PC-3 (cell line): ENCODE measurements at regions not wholly inside any gene's neighbourhood (a gene's known extent, or its start where the extent isn't known, plus 50 kb on each side); places are given as distances from the start of the nearest gene placed in this dataset.
A peak's percentile ranks its signal among the peaks of the same experiment; 100 is the strongest.

Experiments used
- ATAC-seq: fragments of 200-7000 bp; cut with Tn5 transposase; 2 replicates; pipeline ENCODE4 v1.9.1; 2020; ENCODE audit warnings: mild to moderate bottlenecking, moderate library complexity
- BruUV-seq: library from RNA; stranded (reverse); fragments of 400-500 nt; replicated peaks from 2 replicates; lab custom pipeline; 2021; lab: Mats Ljungman, UMichigan
- CTCF ChIA-PET: fragments of 300-600 bp; sonication (Branson Sonifier 250); formaldehyde crosslinking; loops from one replicate; lab custom pipeline; 2022; ENCODE audit warnings: antibody characterized with exemption; lab: Charles Lee
- POLR2A ChIA-PET: fragments of 300-600 bp; sonication (Branson Sonifier 250); formaldehyde crosslinking; loops from one replicate; lab custom pipeline; 2022; ENCODE audit warnings: antibody characterized with exemption; ENCODE audit not compliant: unreplicated experiment; lab: Charles Lee
- DNase-seq: peaks from one replicate; pipeline ENCODE4 v3.0.0-alpha.2; 2015
- H2AFZ ChIP-seq: fragments of 300-600 bp; sonication (generic); 2 replicates; pipeline ENCODE4 v1.6.0; 2016; ENCODE audit warnings: antibody characterized with exemption, low read length
- H3F3A ChIP-seq: fragments of 300-600 bp; sonication (generic); one replicate; pipeline ENCODE4 v1.6.0; 2017; ENCODE audit warnings: antibody characterized with exemption, low read length, control low read depth, mild to moderate bottlenecking; ENCODE audit not compliant: unreplicated experiment
- H3K27ac ChIP-seq: fragments of 300-600 bp; sonication (generic); 2 replicates; pipeline ENCODE4 v1.5.1; 2016; ENCODE audit warnings: mild to moderate bottlenecking, low read length
- H3K27me3 ChIP-seq: fragments of 300-600 bp; sonication (generic); 2 replicates; pipeline ENCODE4 v1.6.1; 2016; ENCODE audit warnings: low read length, mixed read lengths
- H3K36me3 ChIP-seq: fragments of 300-600 bp; sonication (generic); 2 replicates; pipeline ENCODE4 v1.6.1; 2016; ENCODE audit warnings: low read depth, mixed run types, low read length, mixed read lengths
- H3K4me1 ChIP-seq: fragments of 300-600 bp; sonication (generic); 2 replicates; pipeline ENCODE4 v1.5.1; 2016; ENCODE audit warnings: low read length; ENCODE audit not compliant: insufficient read depth
- H3K4me2 ChIP-seq: fragments of 300-600 bp; sonication (generic); 2 replicates; pipeline ENCODE4 v1.6.0; 2016; ENCODE audit warnings: low read length
- H3K4me3 ChIP-seq: fragments of 300-600 bp; sonication (generic); 2 replicates; pipeline ENCODE4 v1.5.1; 2016; ENCODE audit warnings: mild to moderate bottlenecking, low read length, mixed read lengths
- H3K79me2 ChIP-seq: fragments of 300-600 bp; sonication (generic); 2 replicates; pipeline ENCODE4 v1.6.1; 2017; ENCODE audit warnings: low read length, mixed read lengths
- H3K9ac ChIP-seq: fragments of 300-600 bp; sonication (generic); 2 replicates; pipeline ENCODE4 v1.6.0; 2016; ENCODE audit warnings: mild to moderate bottlenecking, low read length
- H3K9me2 ChIP-seq: fragments of 300-600 bp; sonication (generic); replicated peaks from 2 replicates; pipeline ENCODE4 v1.6.1; 2016; ENCODE audit warnings: mixed run types, low read length, mixed read lengths
- H3K9me3 ChIP-seq: fragments of 300-600 bp; sonication (generic); 2 replicates; pipeline ENCODE4 v1.6.1; 2016; ENCODE audit warnings: low read length, mixed read lengths
- H4K20me1 ChIP-seq: fragments of 300-600 bp; sonication (generic); 2 replicates; pipeline ENCODE4 v1.6.1; 2016; ENCODE audit warnings: low read length, mixed read lengths
- EZH2 ChIP-seq: fragments of 300-600 bp; sonication (generic); IDR thresholded peaks from one replicate; pipeline ENCODE4 v1.6.1; 2017; ENCODE audit warnings: antibody characterized with exemption, mild to moderate bottlenecking, low read length; ENCODE audit not compliant: unreplicated experiment
- EZH2phosphoT487 ChIP-seq: fragments of 300-600 bp; sonication (generic); IDR thresholded peaks from 2 replicates; pipeline ENCODE4 v1.6.1; 2018; ENCODE audit warnings: mild to moderate bottlenecking, antibody characterized with exemption, low read length, borderline replicate concordance
- intact Hi-C: fragments of 100-400 bp; cut with micrococcal nuclease; formaldehyde crosslinking; loops from 2 replicates; pipeline ENCODE4 v1.9.0; 2023
- TF ChIP-seq, protein P1 (sequence below): fragments of 300-600 bp; sonication (generic); conservative IDR thresholded peaks from 2 replicates; pipeline ENCODE4 v1.5.1; 2017; ENCODE audit warnings: antibody characterized with exemption, low read depth, mild to moderate bottlenecking, low read length

DNA sequence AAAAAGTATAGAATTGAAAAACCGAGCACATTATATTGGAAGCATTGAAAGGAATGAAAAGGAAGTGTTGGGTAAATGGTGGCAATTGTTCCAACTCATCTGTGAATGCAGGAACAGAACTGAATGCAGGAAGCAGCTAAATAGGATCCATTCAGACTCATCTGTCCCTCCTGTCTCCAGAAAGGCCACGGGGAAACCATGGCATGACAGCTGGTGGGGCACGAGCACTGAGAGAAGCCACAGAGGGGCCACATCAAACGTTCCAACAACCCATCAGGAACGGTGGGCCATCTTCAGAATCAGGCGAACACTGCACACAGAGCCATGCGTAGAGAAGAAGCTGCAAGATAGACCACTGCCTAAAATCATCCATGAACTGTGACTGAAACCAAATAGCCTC, 138.5 kb upstream of the SLC35G4 start:
- Histone ChIP-seq H3K9me2 (no peaks in the 10 kb centered on the region), H3K4me3 (no peak overlapping the region), H2AFZ (no peak overlapping the region), H3K4me1 (no peaks in the 10 kb centered on the region), H3K27ac (no peak overlapping the region), H4K20me1 (no peaks in the 10 kb centered on the region), H3K9me3 (no peaks in the 10 kb centered on the region), H3K79me2 (no peaks in the 10 kb centered on the region), H3F3A (no peaks in the 10 kb centered on the region), H3K27me3 (peaks cover 56% of the 10 kb centered on the region), H3K4me2 (no peak overlapping the region), H3K36me3 (no peaks in the 10 kb centered on the region), H3K9ac (no peak overlapping the region)
- ChIA-PET CTCF (no interaction called here), POLR2A (no interaction called here)
- TF ChIP-seq EZH2phosphoT487 = no peak
- TF ChIP-seq, protein P1, sequence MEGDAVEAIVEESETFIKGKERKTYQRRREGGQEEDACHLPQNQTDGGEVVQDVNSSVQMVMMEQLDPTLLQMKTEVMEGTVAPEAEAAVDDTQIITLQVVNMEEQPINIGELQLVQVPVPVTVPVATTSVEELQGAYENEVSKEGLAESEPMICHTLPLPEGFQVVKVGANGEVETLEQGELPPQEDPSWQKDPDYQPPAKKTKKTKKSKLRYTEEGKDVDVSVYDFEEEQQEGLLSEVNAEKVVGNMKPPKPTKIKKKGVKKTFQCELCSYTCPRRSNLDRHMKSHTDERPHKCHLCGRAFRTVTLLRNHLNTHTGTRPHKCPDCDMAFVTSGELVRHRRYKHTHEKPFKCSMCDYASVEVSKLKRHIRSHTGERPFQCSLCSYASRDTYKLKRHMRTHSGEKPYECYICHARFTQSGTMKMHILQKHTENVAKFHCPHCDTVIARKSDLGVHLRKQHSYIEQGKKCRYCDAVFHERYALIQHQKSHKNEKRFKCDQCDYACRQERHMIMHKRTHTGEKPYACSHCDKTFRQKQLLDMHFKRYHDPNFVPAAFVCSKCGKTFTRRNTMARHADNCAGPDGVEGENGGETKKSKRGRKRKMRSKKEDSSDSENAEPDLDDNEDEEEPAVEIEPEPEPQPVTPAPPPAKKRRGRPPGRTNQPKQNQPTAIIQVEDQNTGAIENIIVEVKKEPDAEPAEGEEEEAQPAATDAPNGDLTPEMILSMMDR = no peak
- TF ChIP-seq EZH2 = no peak
- intact Hi-C loops = no loop called here
- no TSS peak for BruUV-seq
- no peak for DNase-seq
- ATAC-seq = no peak

DNA sequence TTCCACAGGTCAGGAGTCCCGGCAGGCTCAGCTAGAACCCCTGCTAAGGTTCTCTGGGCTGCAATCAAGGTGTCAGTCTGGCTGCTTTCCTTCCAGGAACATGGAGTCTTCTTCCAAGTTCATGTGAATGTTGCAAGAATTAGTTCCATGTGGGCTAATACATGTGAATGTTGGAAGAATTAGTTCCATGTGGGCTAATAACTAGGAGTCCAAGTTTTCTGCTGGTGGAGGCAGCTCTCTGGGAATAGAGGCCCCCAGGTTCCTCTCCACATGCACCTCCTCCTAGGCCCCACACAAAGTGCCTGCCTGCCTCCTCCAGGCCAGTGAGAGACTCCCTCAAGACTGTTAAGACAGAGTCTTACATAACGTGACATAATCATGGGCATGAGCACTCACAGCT, 140.8 kb upstream of the SLC35G4 start:
- no peak overlapping the region for H2AFZ ChIP-seq
- H3K79me2 ChIP-seq = no peaks in the 10 kb centered on the region
- H3K4me1 ChIP-seq = no peaks in the 10 kb centered on the region
- BruUV-seq = no TSS peak
- H3K4me3 ChIP-seq = no peak overlapping the region
- H3F3A ChIP-seq = no peaks in the 10 kb centered on the region
- H4K20me1 ChIP-seq = no peaks in the 10 kb centered on the region
- H3K27ac ChIP-seq = no peak overlapping the region
- TF ChIP-seq EZH2 (no peak), EZH2phosphoT487 (no peak)
- TF ChIP-seq, protein P1 = no peak
- CTCF ChIA-PET = no interaction called here
- intact Hi-C loops = no loop called here
- POLR2A ChIA-PET = no interaction called here
- DNase-seq (no peak), ATAC-seq (no peak)
- no peak overlapping the region for H3K9ac ChIP-seq
- H3K36me3 ChIP-seq = no peaks in the 10 kb centered on the region
- H3K9me2 ChIP-seq = no peaks in the 10 kb centered on the region
- H3K27me3 ChIP-seq = peaks cover 65% of the 10 kb centered on the region
- H3K9me3 ChIP-seq = no peaks in the 10 kb centered on the region
- H3K4me2 ChIP-seq = no peak overlapping the region

DNA sequence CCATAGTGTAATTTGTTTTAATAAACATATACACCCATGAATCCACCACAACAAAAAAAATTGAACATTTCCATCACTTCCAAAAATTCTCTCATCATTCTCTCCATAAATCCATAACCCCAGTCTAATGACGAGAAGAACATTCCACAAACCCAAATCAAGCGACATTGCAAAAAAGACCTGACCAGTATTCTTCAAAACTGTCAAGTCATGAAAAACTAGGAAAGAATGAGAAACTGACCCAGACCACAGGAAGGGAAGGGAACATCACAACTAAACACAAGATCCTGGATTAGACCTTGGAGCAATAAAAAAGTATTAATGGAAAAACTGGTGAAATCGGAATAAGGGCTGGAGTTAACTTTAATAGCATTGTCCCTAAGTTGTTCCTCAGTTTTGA, 141.3 kb upstream of the SLC35G4 start:
- Histone ChIP-seq H3F3A (no peaks in the 10 kb centered on the region), H4K20me1 (no peaks in the 10 kb centered on the region), H3K4me3 (no peak overlapping the region), H3K27me3 (peaks cover 65% of the 10 kb centered on the region), H3K9ac (no peak overlapping the region), H3K4me2 (no peak overlapping the region), H2AFZ (no peak overlapping the region), H3K9me2 (no peaks in the 10 kb centered on the region), H3K4me1 (no peaks in the 10 kb centered on the region), H3K27ac (no peak overlapping the region), H3K79me2 (no peaks in the 10 kb centered on the region), H3K36me3 (no peaks in the 10 kb centered on the region), H3K9me3 (no peaks in the 10 kb centered on the region)
- ChIA-PET POLR2A (no interaction called here), CTCF (no interaction called here)
- BruUV-seq = no TSS peak
- no peak for DNase-seq
- intact Hi-C loops = no loop called here
- ATAC-seq = no peak
- TF ChIP-seq EZH2 (no peak), EZH2phosphoT487 (no peak)
- TF ChIP-seq, protein P1 = 0 out of 2 replicates have a peak, but pooled peaks have one; percentile 11
